CD4-positive, alpha-beta T cell (primary cell): ENCODE measurements at regions not wholly inside any gene's neighbourhood (a gene's known extent, or its start where the extent isn't known, plus 50 kb on each side); places are given as distances from the start of the nearest gene placed in this dataset.

Source experiments
- ATAC-seq: fragments of 200-7000 bp; cut with Tn5 transposase; one replicate; pipeline ENCODE4 v1.10.0; 2022; ENCODE audit warnings: mild to moderate bottlenecking; ENCODE audit not compliant: poor library complexity
- CTCF ChIA-PET: fragments of 350-600 bp; sonication (Branson Sonifier 250); formaldehyde crosslinking; loops from one replicate; lab custom pipeline; 2021; ENCODE audit warnings: antibody characterized with exemption, inconsistent platforms; lab: Charles Lee
- POLR2A ChIA-PET: fragments of 350-600 bp; sonication (Branson Sonifier 250); formaldehyde crosslinking; loops from one replicate; lab custom pipeline; 2021; ENCODE audit warnings: antibody characterized with exemption, inconsistent platforms; lab: Charles Lee
- DNase-seq, 14 experiments: peaks; one replicate each; pipeline ENCODE4 v3.0.0-alpha.2; 2013 to 2020; ENCODE audit warnings: mixed read lengths in 2 of 14
- H3K27ac ChIP-seq, 2 donors: one replicate each; pipeline versions ENCODE4 v1.5.1 to v1.7.0; 2013; ENCODE audit warnings: low read length in 2 of 2, low read depth in 1 of 2, mild to moderate bottlenecking in 1 of 2
- H3K27me3 ChIP-seq, 2 experiments: 1 replicate in 1 of 2; 2 replicates in 1 of 2; pipeline versions ENCODE4 v1.6.1 to v1.7.0; 2013; ENCODE audit warnings: low read length in 2 of 2, control low read depth in 1 of 2, mild to moderate bottlenecking in 1 of 2, moderate library complexity in 1 of 2; ENCODE audit not compliant: insufficient read depth in 2 of 2, control insufficient read depth in 1 of 2
- H3K36me3 ChIP-seq: one replicate; pipeline ENCODE4 v1.6.1; 2013; ENCODE audit warnings: low read length, control low read depth; ENCODE audit not compliant: insufficient read depth
- H3K4me1 ChIP-seq: one replicate; pipeline ENCODE4 v1.6.1; 2013; ENCODE audit warnings: low read length, control low read depth; ENCODE audit not compliant: insufficient read depth
- H3K4me3 ChIP-seq: one replicate; pipeline ENCODE4 v1.5.1; 2013; ENCODE audit warnings: mild to moderate bottlenecking, low read length, moderate library complexity
- H3K9me3 ChIP-seq, 2 experiments: 1 replicate in 1 of 2; 2 replicates in 1 of 2; pipeline versions ENCODE4 v1.6.1 to v1.7.0; 2013; ENCODE audit warnings: low read length in 2 of 2, mild to moderate bottlenecking in 2 of 2, control low read depth in 1 of 2, moderate library complexity in 1 of 2; ENCODE audit not compliant: control insufficient read depth in 1 of 2, insufficient read depth in 1 of 2
- H3K27ac Mint-ChIP-seq: one replicate; pipeline ENCODE4 v1.8.0; 2020; ENCODE audit warnings: mixed read lengths
- H3K27me3 Mint-ChIP-seq: one replicate; pipeline ENCODE4 v1.8.0; 2021; ENCODE audit warnings: mixed read lengths
- H3K36me3 Mint-ChIP-seq: one replicate; pipeline ENCODE4 v1.8.0; 2021; ENCODE audit warnings: low read depth, mixed read lengths
- H3K4me1 Mint-ChIP-seq: one replicate; pipeline ENCODE4 v1.8.0; 2021; ENCODE audit warnings: low read depth, mixed read lengths
- H3K4me3 Mint-ChIP-seq: one replicate; pipeline ENCODE4 v1.8.0; 2020; ENCODE audit warnings: mild to moderate bottlenecking, mixed read lengths
- H3K9me3 Mint-ChIP-seq: one replicate; pipeline ENCODE4 v1.8.0; 2020; ENCODE audit warnings: mixed read lengths
- intact Hi-C, 2 experiments: fragments of 100-400 bp; cut with DNase I in 1 of 2; cut with micrococcal nuclease in 1 of 2; formaldehyde crosslinking; loops; one replicate each; pipeline versions ENCODE4 v1.15.1 to v1.9.0; 2023 to 2025; cut with DNase I, micrococcal nuclease
- TF ChIP-seq, protein P1 (sequence below): fragments of 200-600 bp; IDR thresholded peaks from one replicate; pipeline ENCODE4 v1.8.0; 2022; ENCODE audit warnings: antibody characterized with exemption, mild to moderate bottlenecking

- Mint-ChIP-seq H3K27ac (no peak overlapping the region), H3K9me3 (peaks cover 10% of the 10 kb centered on the region), H3K36me3 (no peaks in the 10 kb centered on the region), H3K27me3 (no peaks in the 10 kb centered on the region), H3K4me3 (no peak overlapping the region), H3K4me1 (no peaks in the 10 kb centered on the region)
- Histone ChIP-seq H3K36me3 (no peaks in the 10 kb centered on the region), H3K27me3 (no peaks in the 10 kb centered on the region), H3K4me3 (no peak overlapping the region), H3K9me3 (peaks cover 0 to 7% of the 10 kb centered on the region in 2 experiments), H3K4me1 (no peaks in the 10 kb centered on the region), H3K27ac (no peak overlapping the region)
- DNase-seq (no peak), ATAC-seq (no peak)
- CTCF ChIA-PET, result no interaction called here
- intact Hi-C loops, result no loop called here
- POLR2A ChIA-PET, result no interaction called here
- TF ChIP-seq, protein P1, sequence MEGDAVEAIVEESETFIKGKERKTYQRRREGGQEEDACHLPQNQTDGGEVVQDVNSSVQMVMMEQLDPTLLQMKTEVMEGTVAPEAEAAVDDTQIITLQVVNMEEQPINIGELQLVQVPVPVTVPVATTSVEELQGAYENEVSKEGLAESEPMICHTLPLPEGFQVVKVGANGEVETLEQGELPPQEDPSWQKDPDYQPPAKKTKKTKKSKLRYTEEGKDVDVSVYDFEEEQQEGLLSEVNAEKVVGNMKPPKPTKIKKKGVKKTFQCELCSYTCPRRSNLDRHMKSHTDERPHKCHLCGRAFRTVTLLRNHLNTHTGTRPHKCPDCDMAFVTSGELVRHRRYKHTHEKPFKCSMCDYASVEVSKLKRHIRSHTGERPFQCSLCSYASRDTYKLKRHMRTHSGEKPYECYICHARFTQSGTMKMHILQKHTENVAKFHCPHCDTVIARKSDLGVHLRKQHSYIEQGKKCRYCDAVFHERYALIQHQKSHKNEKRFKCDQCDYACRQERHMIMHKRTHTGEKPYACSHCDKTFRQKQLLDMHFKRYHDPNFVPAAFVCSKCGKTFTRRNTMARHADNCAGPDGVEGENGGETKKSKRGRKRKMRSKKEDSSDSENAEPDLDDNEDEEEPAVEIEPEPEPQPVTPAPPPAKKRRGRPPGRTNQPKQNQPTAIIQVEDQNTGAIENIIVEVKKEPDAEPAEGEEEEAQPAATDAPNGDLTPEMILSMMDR, result no peak
These were observed 301.8 kb upstream of the NRIP1 start for GRCh38 chr21:15366555-15366954.

DNA sequence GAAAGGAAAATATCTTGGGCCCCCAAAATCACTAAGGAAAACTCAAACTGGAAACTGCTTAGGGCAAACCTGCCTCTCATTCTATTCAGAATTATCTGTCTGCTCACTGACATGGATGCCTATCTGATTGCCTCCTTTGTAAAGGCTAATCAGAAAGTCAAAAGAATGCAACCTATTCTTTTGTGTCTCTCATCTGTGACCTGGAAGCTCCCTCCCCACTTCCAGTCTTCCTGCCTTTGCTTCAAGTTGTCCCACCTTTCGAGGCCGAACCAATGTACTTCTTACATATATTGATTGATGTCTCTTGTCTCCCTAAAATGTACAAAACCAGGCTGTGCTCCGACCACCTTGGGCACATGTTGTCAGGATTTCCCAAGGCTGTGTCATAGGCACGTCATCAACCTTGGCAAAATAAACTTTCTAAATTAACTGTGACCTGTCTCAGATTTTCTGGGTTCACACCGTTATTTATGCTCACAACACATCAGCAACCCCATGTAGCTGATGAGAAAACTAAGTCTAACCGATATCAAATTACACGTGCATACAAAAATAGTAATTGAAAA, 302.3 kb upstream of the NRIP1 start:
- Histone ChIP-seq H3K27ac (no peak overlapping the region), H3K4me3 (no peak overlapping the region), H3K36me3 (no peaks in the 10 kb centered on the region), H3K9me3 (peaks cover 0 to 7% of the 10 kb centered on the region in 2 experiments), H3K4me1 (no peaks in the 10 kb centered on the region), H3K27me3 (no peaks in the 10 kb centered on the region)
- Mint-ChIP-seq H3K4me3 (no peak overlapping the region), H3K27ac (no peak overlapping the region), H3K9me3 (peaks cover 10% of the 10 kb centered on the region), H3K36me3 (no peaks in the 10 kb centered on the region), H3K4me1 (no peaks in the 10 kb centered on the region), H3K27me3 (no peaks in the 10 kb centered on the region)
- DNase-seq (no peak), ATAC-seq (no peak)
- POLR2A ChIA-PET, result no interaction called here
- CTCF ChIA-PET, result no interaction called here
- TF ChIP-seq, protein P1, result no peak
- intact Hi-C loops, result no loop called here

GRCh38 chr21:15370462-15370975, 305.7 kb upstream of the NRIP1 start:
- no peaks in the 10 kb centered on the region for H3K27me3 ChIP-seq
- ChIA-PET POLR2A (interaction anchor here (0.6 kb wide), 1 partner anchor 1010 kb away, joined by 3 read pairs; no protein-coding TSS in a partner anchor), CTCF (no interaction called here)
- TF ChIP-seq, protein P1, result no peak
- H3K4me1 ChIP-seq, result no peaks in the 10 kb centered on the region
- intact Hi-C loops, result no loop called here
- no peaks in the 10 kb centered on the region for H3K36me3 ChIP-seq
- peaks cover 0 to 5% of the 10 kb centered on the region in 2 experiments for H3K9me3 ChIP-seq
- Mint-ChIP-seq H3K36me3 (no peaks in the 10 kb centered on the region), H3K27me3 (no peaks in the 10 kb centered on the region), H3K9me3 (peaks cover 10% of the 10 kb centered on the region), H3K4me1 (no peaks in the 10 kb centered on the region), H3K27ac (no peak overlapping the region), H3K4me3 (no peak overlapping the region)
- DNase-seq (no peak), ATAC-seq (no peak)
- no peak overlapping the region for H3K4me3 ChIP-seq
- H3K27ac ChIP-seq, result no peak overlapping the region
